SK-N-SH (cell line): ENCODE measurements at regions not wholly inside any gene's neighbourhood (a gene's known extent, or its start where the extent isn't known, plus 50 kb on each side); places are given as distances from the start of the nearest gene placed in this dataset.

Experiments used
- CHD2 ChIP-seq: fragments of 150-350 bp; IDR thresholded peaks from 2 replicates; pipeline ENCODE4 v1.6.1; 2018; ENCODE audit warnings: low read length; ENCODE audit not compliant: partially characterized antibody
- EZH2phosphoT487 ChIP-seq: fragments of 200-600 bp; sonication (generic); IDR thresholded peaks from 2 replicates; pipeline ENCODE4 v1.6.1; 2017; ENCODE audit warnings: low read depth, mixed run types, mild to moderate bottlenecking, antibody characterized with exemption, moderate library complexity, borderline replicate concordance
- GABPA ChIP-seq: IDR thresholded peaks from 2 replicates; pipeline ENCODE4 v1.4.0; 2012; ENCODE audit warnings: low read depth, mild to moderate bottlenecking
- MEF2A ChIP-seq: IDR thresholded peaks from 2 replicates; pipeline ENCODE4 v1.4.0; 2012; ENCODE audit warnings: low read depth, borderline replicate concordance
- MXI1 ChIP-seq: IDR thresholded peaks from 2 replicates; pipeline ENCODE4 v1.6.1; 2012; ENCODE audit warnings: mild to moderate bottlenecking, low read depth, low read length, improper control_type of control experiment
- NFIC ChIP-seq: IDR thresholded peaks from 2 replicates; pipeline ENCODE4 v1.4.0; 2012; ENCODE audit warnings: borderline replicate concordance
- POLR2AphosphoS5 ChIP-seq: IDR thresholded peaks from 2 replicates; pipeline ENCODE4 v1.6.1; 2012; ENCODE audit warnings: low read depth, low read length
- TAF1 ChIP-seq: IDR thresholded peaks from 2 replicates; pipeline ENCODE4 v1.6.1; 2012; ENCODE audit warnings: low read depth, mild to moderate bottlenecking, low read length, moderate library complexity, borderline replicate concordance
- YY1 ChIP-seq: IDR thresholded peaks from 2 replicates; pipeline ENCODE4 v1.4.0; 2012; ENCODE audit warnings: low read depth, mild to moderate bottlenecking
- TF ChIP-seq, protein P1 (sequence below): fragments of 200-600 bp; sonication (generic); IDR thresholded peaks from 2 replicates; pipeline ENCODE4 v1.6.1; 2017; ENCODE audit warnings: antibody characterized with exemption, mild to moderate bottlenecking, moderate library complexity
- TF ChIP-seq, protein P2 (sequence below): IDR thresholded peaks from 2 replicates; pipeline ENCODE4 v1.4.0; 2012; ENCODE audit warnings: low read depth

DNA sequence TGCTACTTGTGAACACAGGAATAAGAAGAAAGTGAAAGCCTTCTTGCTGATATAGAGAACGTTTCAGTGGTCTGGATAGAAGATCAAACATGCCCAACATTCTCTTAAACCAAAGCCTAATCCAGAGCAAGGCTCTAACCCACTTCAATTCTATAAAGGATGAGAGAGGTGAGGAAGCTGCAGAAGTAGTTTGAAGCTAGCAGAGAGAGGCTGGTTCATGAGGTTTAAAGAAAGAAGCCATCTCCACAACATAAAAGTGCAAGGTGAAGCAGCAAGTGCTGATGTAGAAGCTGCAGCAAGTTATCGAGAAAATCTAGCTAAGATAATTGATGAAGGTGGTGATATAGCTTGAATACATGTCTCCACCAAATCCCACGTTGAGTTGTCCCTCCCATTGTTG is 383.3 kb upstream of the ASIC2 start:
- TF ChIP-seq MXI1: no peak
- no peak for TF ChIP-seq YY1
- TF ChIP-seq, protein P1, sequence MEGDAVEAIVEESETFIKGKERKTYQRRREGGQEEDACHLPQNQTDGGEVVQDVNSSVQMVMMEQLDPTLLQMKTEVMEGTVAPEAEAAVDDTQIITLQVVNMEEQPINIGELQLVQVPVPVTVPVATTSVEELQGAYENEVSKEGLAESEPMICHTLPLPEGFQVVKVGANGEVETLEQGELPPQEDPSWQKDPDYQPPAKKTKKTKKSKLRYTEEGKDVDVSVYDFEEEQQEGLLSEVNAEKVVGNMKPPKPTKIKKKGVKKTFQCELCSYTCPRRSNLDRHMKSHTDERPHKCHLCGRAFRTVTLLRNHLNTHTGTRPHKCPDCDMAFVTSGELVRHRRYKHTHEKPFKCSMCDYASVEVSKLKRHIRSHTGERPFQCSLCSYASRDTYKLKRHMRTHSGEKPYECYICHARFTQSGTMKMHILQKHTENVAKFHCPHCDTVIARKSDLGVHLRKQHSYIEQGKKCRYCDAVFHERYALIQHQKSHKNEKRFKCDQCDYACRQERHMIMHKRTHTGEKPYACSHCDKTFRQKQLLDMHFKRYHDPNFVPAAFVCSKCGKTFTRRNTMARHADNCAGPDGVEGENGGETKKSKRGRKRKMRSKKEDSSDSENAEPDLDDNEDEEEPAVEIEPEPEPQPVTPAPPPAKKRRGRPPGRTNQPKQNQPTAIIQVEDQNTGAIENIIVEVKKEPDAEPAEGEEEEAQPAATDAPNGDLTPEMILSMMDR: no peak
- TF ChIP-seq CHD2: no peak
- TF ChIP-seq TAF1: no peak
- no peak for TF ChIP-seq NFIC
- no peak for TF ChIP-seq POLR2AphosphoS5
- TF ChIP-seq, protein P2, sequence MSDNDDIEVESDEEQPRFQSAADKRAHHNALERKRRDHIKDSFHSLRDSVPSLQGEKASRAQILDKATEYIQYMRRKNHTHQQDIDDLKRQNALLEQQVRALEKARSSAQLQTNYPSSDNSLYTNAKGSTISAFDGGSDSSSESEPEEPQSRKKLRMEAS: no peak
- TF ChIP-seq EZH2phosphoT487: no peak
- TF ChIP-seq GABPA: no peak
- TF ChIP-seq MEF2A: no peak
